ENCODE measurements at regions not wholly inside any gene's neighbourhood (a gene's known extent, or its start where the extent isn't known, plus 50 kb on each side); places are given as distances from the start of the nearest gene placed in this dataset.

DNA sequence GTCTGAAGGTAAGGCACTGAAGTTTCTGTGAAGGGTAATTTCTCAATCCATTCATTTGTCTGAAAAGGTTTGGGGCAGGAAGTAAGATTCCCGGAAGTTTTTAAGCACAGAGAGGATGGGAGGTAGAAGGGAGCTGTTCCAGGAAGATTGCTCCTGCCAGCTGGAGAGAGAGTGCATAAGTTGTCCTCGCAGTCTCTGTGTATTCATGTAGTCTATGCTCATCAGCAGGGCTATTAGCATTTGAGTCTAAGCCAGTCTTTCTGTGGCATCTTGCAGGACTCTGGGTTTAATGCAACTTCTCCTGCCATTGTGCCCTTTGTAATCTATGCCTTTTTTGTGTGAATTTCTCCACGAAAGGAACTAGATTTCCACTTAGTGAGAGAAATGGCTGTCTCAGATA is 140.8 kb upstream of the FGGY start:
- TF ChIP-seq, protein P1, sequence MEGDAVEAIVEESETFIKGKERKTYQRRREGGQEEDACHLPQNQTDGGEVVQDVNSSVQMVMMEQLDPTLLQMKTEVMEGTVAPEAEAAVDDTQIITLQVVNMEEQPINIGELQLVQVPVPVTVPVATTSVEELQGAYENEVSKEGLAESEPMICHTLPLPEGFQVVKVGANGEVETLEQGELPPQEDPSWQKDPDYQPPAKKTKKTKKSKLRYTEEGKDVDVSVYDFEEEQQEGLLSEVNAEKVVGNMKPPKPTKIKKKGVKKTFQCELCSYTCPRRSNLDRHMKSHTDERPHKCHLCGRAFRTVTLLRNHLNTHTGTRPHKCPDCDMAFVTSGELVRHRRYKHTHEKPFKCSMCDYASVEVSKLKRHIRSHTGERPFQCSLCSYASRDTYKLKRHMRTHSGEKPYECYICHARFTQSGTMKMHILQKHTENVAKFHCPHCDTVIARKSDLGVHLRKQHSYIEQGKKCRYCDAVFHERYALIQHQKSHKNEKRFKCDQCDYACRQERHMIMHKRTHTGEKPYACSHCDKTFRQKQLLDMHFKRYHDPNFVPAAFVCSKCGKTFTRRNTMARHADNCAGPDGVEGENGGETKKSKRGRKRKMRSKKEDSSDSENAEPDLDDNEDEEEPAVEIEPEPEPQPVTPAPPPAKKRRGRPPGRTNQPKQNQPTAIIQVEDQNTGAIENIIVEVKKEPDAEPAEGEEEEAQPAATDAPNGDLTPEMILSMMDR (IDR thresholded peaks at IDR 0.05; ENCODE audit: poor library complexity), result no peak
- TF ChIP-seq EZH2 (IDR thresholded peaks at IDR 0.05; ENCODE audit: borderline replicate concordance), result no peak

Measured in hepatocyte (in vitro differentiated cells).